ENCODE measurements at regions not wholly inside any gene's neighbourhood (a gene's known extent, or its start where the extent isn't known, plus 50 kb on each side); places are given as distances from the start of the nearest gene placed in this dataset.

DNA sequence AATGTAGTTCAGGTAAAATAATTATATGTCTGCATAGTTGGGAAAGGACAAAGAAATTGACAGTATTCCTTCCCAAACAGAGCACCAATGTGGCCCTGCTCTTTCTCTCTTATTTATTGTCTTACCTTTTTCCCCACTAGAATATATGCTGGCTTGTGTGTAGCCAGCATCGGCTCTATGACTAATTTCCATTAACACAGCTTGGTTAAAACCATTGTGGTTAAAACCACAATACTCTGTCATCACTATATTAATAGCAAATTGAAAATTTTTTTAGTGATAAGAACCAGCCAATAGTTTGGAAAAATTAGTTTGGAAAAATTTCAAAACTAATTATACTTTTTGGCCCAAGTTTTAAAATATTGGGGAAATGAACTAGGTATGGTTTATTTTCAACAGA, 535.1 kb downstream of the UTRN start:
- H3K36me3 ChIP-seq (replicated peaks; ENCODE audit: insufficient read depth, low read length): no peaks in the 10 kb centered on the region
- no peak overlapping the region for H3K4me2 ChIP-seq (ENCODE audit: low read depth, low read length)
- H3F3A ChIP-seq (ENCODE audit: insufficient read depth, low read length): no peaks in the 10 kb centered on the region
- H3K9me2 ChIP-seq (replicated peaks; ENCODE audit: insufficient read depth, low read length): no peaks in the 10 kb centered on the region
- DNase-seq: no peak
- H3K79me2 ChIP-seq (ENCODE audit: low read length): no peaks in the 10 kb centered on the region
- no peak overlapping the region for H3K9ac ChIP-seq (ENCODE audit: low read length)
- no peak overlapping the region for H3K27ac ChIP-seq (ENCODE audit: low read length)
- TF ChIP-seq EZH2phosphoT487 (IDR thresholded peaks at IDR 0.05; ENCODE audit: low read length) (no peak), EZH2 (optimal IDR thresholded peaks at IDR 0.05; ENCODE audit: low read depth, low read length) (no peak)
- TF ChIP-seq, protein P1, sequence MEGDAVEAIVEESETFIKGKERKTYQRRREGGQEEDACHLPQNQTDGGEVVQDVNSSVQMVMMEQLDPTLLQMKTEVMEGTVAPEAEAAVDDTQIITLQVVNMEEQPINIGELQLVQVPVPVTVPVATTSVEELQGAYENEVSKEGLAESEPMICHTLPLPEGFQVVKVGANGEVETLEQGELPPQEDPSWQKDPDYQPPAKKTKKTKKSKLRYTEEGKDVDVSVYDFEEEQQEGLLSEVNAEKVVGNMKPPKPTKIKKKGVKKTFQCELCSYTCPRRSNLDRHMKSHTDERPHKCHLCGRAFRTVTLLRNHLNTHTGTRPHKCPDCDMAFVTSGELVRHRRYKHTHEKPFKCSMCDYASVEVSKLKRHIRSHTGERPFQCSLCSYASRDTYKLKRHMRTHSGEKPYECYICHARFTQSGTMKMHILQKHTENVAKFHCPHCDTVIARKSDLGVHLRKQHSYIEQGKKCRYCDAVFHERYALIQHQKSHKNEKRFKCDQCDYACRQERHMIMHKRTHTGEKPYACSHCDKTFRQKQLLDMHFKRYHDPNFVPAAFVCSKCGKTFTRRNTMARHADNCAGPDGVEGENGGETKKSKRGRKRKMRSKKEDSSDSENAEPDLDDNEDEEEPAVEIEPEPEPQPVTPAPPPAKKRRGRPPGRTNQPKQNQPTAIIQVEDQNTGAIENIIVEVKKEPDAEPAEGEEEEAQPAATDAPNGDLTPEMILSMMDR (IDR thresholded peaks at IDR 0.05; ENCODE audit: low read length): no peak
- H3K4me3 ChIP-seq (ENCODE audit: low read length): no peak overlapping the region
- no peak overlapping the region for H2AFZ ChIP-seq (ENCODE audit: low read length)
- no peaks in the 10 kb centered on the region for H3K27me3 ChIP-seq (replicated peaks; ENCODE audit: insufficient read depth, low read length)
- H3K9me3 ChIP-seq (replicated peaks; ENCODE audit: insufficient read depth, low read length): no peaks in the 10 kb centered on the region
- no peaks in the 10 kb centered on the region for H3K4me1 ChIP-seq (ENCODE audit: low read length)
- no peaks in the 10 kb centered on the region for H4K20me1 ChIP-seq (ENCODE audit: insufficient read depth, low read length)

DNA sequence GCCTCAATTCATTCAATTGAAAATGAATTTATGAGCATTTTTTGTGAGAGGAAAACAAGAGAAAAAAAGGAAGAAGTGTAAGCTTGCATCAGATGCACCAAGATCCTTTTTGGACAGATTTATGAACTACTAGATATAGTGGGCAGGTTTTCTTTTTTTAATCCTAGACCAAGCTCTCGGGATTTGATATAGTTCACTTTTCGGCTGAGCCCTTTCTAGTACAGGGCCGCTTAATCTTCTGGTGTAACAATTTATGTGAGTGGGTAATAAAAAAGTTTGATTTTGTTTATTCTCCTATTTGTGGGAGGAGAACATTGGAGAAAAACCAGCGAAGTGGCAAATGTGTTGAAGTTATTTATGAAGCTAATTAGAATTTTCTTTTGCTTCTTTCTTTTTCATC, 538.0 kb downstream of the UTRN start:
- no peaks in the 10 kb centered on the region for H3K36me3 ChIP-seq (replicated peaks; ENCODE audit: insufficient read depth, low read length)
- no peaks in the 10 kb centered on the region for H3K79me2 ChIP-seq (ENCODE audit: low read length)
- H3K4me3 ChIP-seq (ENCODE audit: low read length): no peak overlapping the region

DNA sequence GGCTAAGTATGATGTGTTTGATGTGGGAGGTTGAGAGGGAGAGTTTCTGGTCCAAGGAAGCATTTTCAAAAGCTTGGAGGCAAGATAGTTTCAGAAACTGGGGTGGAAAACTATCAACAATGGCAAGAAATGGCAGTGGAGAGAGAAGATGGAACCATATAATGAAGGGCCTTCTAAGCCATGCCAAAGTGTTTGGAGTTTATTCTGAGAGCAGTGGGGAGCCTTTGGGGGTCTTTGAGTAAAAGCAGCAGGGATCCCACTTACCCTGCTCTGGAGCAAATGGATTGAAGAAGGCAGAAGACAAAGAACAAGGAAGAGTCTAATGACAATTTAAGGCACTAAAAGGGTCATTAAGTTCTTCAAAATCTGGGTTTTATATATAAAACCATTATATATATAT, 538.9 kb downstream of the UTRN start:
- Histone ChIP-seq H3K9ac (ENCODE audit: low read length) (no peak overlapping the region), H3K36me3 (replicated peaks; ENCODE audit: insufficient read depth, low read length) (no peaks in the 10 kb centered on the region), H2AFZ (ENCODE audit: low read length) (no peak overlapping the region), H3K4me1 (ENCODE audit: low read length) (no peaks in the 10 kb centered on the region), H3K27me3 (replicated peaks; ENCODE audit: insufficient read depth, low read length) (no peaks in the 10 kb centered on the region), H3K9me3 (replicated peaks; ENCODE audit: insufficient read depth, low read length) (no peaks in the 10 kb centered on the region), H3K4me2 (ENCODE audit: low read depth, low read length) (no peak overlapping the region), H3F3A (ENCODE audit: insufficient read depth, low read length) (no peaks in the 10 kb centered on the region), H3K9me2 (replicated peaks; ENCODE audit: insufficient read depth, low read length) (no peaks in the 10 kb centered on the region), H3K4me3 (ENCODE audit: low read length) (no peak overlapping the region), H4K20me1 (ENCODE audit: insufficient read depth, low read length) (no peaks in the 10 kb centered on the region), H3K79me2 (ENCODE audit: low read length) (no peaks in the 10 kb centered on the region), H3K27ac (ENCODE audit: low read length) (no peak overlapping the region)
- no peak for DNase-seq
- TF ChIP-seq, protein P1 (IDR thresholded peaks at IDR 0.05; ENCODE audit: low read length): no peak
- no peak for TF ChIP-seq EZH2 (optimal IDR thresholded peaks at IDR 0.05; ENCODE audit: low read depth, low read length)
- no peak for TF ChIP-seq EZH2phosphoT487 (IDR thresholded peaks at IDR 0.05; ENCODE audit: low read length)

More for the DNA sequence above, 538.0 kb downstream of the UTRN start:
- DNase-seq: no peak
- H3K4me1 ChIP-seq (ENCODE audit: low read length): no peaks in the 10 kb centered on the region
- no peak overlapping the region for H3K4me2 ChIP-seq (ENCODE audit: low read depth, low read length)
- no peak overlapping the region for H3K9ac ChIP-seq (ENCODE audit: low read length)
- no peak overlapping the region for H3K27ac ChIP-seq (ENCODE audit: low read length)
- no peaks in the 10 kb centered on the region for H3K27me3 ChIP-seq (replicated peaks; ENCODE audit: insufficient read depth, low read length)
- TF ChIP-seq, protein P1 (IDR thresholded peaks at IDR 0.05; ENCODE audit: low read length): no peak
- TF ChIP-seq EZH2 (optimal IDR thresholded peaks at IDR 0.05; ENCODE audit: low read depth, low read length) (no peak), EZH2phosphoT487 (IDR thresholded peaks at IDR 0.05; ENCODE audit: low read length) (no peak)
- H3K9me3 ChIP-seq (replicated peaks; ENCODE audit: insufficient read depth, low read length): no peaks in the 10 kb centered on the region
- no peaks in the 10 kb centered on the region for H3F3A ChIP-seq (ENCODE audit: insufficient read depth, low read length)
- H4K20me1 ChIP-seq (ENCODE audit: insufficient read depth, low read length): no peaks in the 10 kb centered on the region
- no peak overlapping the region for H2AFZ ChIP-seq (ENCODE audit: low read length)
- no peaks in the 10 kb centered on the region for H3K9me2 ChIP-seq (replicated peaks; ENCODE audit: insufficient read depth, low read length)
